ENCODE measurements at regions not wholly inside any gene's neighbourhood (a gene's known extent, or its start where the extent isn't known, plus 50 kb on each side); places are given as distances from the start of the nearest gene placed in this dataset.
A peak's percentile ranks its signal among the peaks of the same experiment; 100 is the strongest.

DNA sequence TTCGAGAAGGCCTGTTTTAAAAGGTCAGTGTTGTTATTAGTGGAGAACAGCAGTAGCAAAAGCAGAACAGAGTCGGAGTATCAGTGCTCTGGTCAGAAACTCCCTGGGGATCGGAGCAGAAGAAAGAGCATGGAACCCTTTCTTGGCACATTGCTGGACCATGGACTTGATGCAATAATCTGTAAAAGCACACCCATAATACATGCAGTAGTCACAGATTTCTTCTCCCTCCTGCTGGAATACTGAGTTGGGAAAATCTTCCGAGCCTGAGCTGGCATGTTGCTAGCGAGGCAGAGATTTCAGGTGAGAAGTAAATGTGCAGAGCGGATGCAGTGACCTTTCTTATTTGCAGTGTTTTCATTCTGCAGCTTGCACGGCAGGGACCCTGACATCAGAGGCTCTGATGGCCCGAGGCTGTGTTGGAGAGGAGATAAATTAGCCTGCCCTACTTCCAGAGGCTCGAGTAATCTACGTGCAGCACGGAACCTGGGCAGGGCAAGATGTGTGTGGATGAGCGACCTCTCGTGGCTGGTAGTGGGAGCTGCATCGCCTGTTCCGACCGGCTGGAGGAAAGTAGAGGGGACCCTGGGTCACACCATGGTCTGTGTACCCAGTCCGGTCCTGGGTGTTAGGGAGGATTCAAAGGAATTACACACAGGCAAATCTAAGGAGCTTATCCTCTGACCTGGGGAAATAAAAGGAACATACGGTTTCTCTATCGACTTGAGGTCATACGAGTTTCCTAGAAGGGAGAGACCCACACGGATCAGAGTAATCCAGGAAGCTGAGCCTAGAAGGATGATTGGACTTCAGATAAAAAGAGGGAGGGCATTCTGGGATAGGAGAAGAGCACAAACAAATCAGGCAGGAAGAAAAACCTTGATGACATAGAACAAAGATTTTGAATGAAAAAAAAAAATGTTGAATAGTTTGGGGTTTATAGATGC, 137.0 kb upstream of the STMND1 start:
- Histone ChIP-seq H2BK20ac (ENCODE audit: low read depth, low read length) (peak overlapping the region; percentile 84), H3K79me1 (ENCODE audit: low read depth in 1 of 2, low read length in 2 of 2) (no peaks in the 10 kb centered on the region), H3K4ac (ENCODE audit: low read depth, low read length) (peak overlapping the region; percentile 46), H3K56ac (ENCODE audit: extremely low read depth, insufficient read depth, low read length) (no peak overlapping the region; the same call in 1 of the 2 replicates), H3K14ac (replicated peaks; ENCODE audit: low read depth, low read length) (peak overlapping the region; percentile 45), H4K5ac (ENCODE audit: low read depth, low read length) (peak overlapping the region; percentile 40; the same call in 1 of the 2 replicates), H3K9me1 (ENCODE audit: insufficient read depth, low read length) (peaks cover 15% of the 10 kb centered on the region), H3K18ac (ENCODE audit: low read depth, low read length) (peak overlapping the region; percentile 71), H2AK9ac (replicated peaks; ENCODE audit: low read depth, low read length, poor library complexity) (no peak overlapping the region), H2BK120ac (ENCODE audit: low read depth, low read length) (peak overlapping the region; percentile 49), H3K9me3 (ENCODE audit: control insufficient read depth, insufficient read depth, low read length) (no peaks in the 10 kb centered on the region), H2AFZ (replicated peaks; ENCODE audit: low read length, poor library complexity) (peak overlapping the region; percentile 60), H3K27me3 (ENCODE audit: control insufficient read depth, insufficient read depth, low read length) (no peaks in the 10 kb centered on the region), H3K9ac (ENCODE audit: low read depth, low read length) (no peak overlapping the region), H4K20me1 (ENCODE audit: insufficient read depth, low read length) (no peaks in the 10 kb centered on the region), H4K91ac (ENCODE audit: insufficient read depth, low read depth, low read length) (peak overlapping the region; percentile 69), H4K8ac (ENCODE audit: low read depth in 2 of 2, low read length in 2 of 2) (peak overlapping the region; percentile 2 to 64), H3K27ac (ENCODE audit: insufficient read depth, low read length) (no peak overlapping the region), H3K23ac (ENCODE audit: low read depth, low read length) (peak overlapping the region; percentile 39; the same call in 1 of the 2 replicates), H2BK5ac (ENCODE audit: low read depth, low read length, poor library complexity, severe bottlenecking) (no peak overlapping the region), H3K4me1 (ENCODE audit: control insufficient read depth, insufficient read depth, low read length) (peaks cover 16% of the 10 kb centered on the region), H3K36me3 (ENCODE audit: control insufficient read depth, insufficient read depth, low read length) (no peaks in the 10 kb centered on the region), H2BK15ac (ENCODE audit: low read depth, low read length) (peak overlapping the region; percentile 74; the same call in 2 of the 3 replicates), H3K4me3 (ENCODE audit: insufficient read depth, low read depth, low read length) (no peak overlapping the region), H3K4me2 (ENCODE audit: low read depth, low read length) (no peak overlapping the region), H2AK5ac (ENCODE audit: low read depth, low read length) (peak overlapping the region; percentile 85)
- POLR2A ChIA-PET (ENCODE audit: unreplicated experiment): no interaction called here
- WGBS, 2 experiments (ENCODE audit: extremely low coverage in 2 of 2, insufficient read length in 1 of 2): 31% methylated on average over 7 of the region's 21 CpGs; no CpG with 5 or more reads in 1 of the 2 experiments
- DNase-seq: peak; percentile 70
- dilution Hi-C loops (cut with HindIII; ENCODE audit: low sequenced_read_pairs, unreplicated experiment) (no loop called here), intact Hi-C loops (cut with micrococcal nuclease) (loop anchor here (1.0 to 10.0 kb wide), 6 partner anchors 120 to 630 kb away; no protein-coding TSS in a partner anchor), in situ Hi-C loops (cut with MboI; ENCODE audit: low sequenced_read_pairs) (loop anchor here (5.0 to 10.0 kb wide), 2 partner anchors 193 to 630 kb away; no protein-coding TSS in a partner anchor)
- ATAC-seq (ENCODE audit: low read depth): peak; percentile 94
- TF ChIP-seq CHD1 (IDR thresholded peaks at IDR 0.05; ENCODE audit: low read depth, low read length) (no peak), RAD21 (IDR thresholded peaks at IDR 0.05; ENCODE audit: low read length) (peak; percentile 94), SMC3 (IDR thresholded peaks at IDR 0.05; ENCODE audit: low read depth, low read length) (peak; percentile 92)
- TF ChIP-seq, protein P1, sequence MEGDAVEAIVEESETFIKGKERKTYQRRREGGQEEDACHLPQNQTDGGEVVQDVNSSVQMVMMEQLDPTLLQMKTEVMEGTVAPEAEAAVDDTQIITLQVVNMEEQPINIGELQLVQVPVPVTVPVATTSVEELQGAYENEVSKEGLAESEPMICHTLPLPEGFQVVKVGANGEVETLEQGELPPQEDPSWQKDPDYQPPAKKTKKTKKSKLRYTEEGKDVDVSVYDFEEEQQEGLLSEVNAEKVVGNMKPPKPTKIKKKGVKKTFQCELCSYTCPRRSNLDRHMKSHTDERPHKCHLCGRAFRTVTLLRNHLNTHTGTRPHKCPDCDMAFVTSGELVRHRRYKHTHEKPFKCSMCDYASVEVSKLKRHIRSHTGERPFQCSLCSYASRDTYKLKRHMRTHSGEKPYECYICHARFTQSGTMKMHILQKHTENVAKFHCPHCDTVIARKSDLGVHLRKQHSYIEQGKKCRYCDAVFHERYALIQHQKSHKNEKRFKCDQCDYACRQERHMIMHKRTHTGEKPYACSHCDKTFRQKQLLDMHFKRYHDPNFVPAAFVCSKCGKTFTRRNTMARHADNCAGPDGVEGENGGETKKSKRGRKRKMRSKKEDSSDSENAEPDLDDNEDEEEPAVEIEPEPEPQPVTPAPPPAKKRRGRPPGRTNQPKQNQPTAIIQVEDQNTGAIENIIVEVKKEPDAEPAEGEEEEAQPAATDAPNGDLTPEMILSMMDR (conservative IDR thresholded peaks at IDR 0.05; ENCODE audit: low read depth, low read length): peak; percentile 90
- BruUV-seq (replicated peaks): no TSS peak
- CTCF ChIA-PET: interaction anchor here (0.6 to 3.1 kb wide), 18 partner anchors 14 to 625 kb away, joined by 3 to 21 read pairs (median 3); no protein-coding TSS in a partner anchor
